ENCODE measurements at regions not wholly inside any gene's neighbourhood (a gene's known extent, or its start where the extent isn't known, plus 50 kb on each side); places are given as distances from the start of the nearest gene placed in this dataset.

GRCh38 chr21:34311561-34312330 lies 52.1 kb upstream of the KCNE2 start:
- TF ChIP-seq POLR2A (IDR thresholded peaks at IDR 0.05; ENCODE audit: low read depth, low read length), result no peak
- no peak for TF ChIP-seq PAX5 (IDR thresholded peaks at IDR 0.05; ENCODE audit: insufficient read depth, low read length, severe bottlenecking)
- no peak for TF ChIP-seq POLR2AphosphoS5 (IDR thresholded peaks at IDR 0.05; ENCODE audit: low read depth, low read length)

Measured in GM12891 (cell line).